ENCODE measurements at regions not wholly inside any gene's neighbourhood (a gene's known extent, or its start where the extent isn't known, plus 50 kb on each side); places are given as distances from the start of the nearest gene placed in this dataset.

DNA sequence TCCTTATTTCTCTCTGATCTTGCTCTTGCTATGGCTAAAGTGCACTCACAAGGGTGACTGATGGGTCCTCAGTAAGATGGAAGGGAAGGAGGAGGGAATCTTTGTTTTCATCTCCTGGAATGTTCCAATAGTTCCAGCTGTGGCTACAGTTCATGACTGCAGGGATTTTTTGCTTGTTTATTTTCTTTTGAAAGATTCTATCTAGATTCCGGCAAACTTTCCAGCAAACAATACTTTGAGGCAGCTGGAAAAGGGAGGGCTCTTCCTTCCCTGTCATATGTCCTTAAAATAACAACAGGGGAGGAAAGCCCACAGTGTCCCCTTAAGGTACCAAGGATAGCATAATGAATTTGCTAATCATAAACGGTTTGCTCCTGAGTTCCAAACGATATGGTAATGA, 111.3 kb upstream of the SLC14A2 start:
- no peak for DNase-seq

DNA sequence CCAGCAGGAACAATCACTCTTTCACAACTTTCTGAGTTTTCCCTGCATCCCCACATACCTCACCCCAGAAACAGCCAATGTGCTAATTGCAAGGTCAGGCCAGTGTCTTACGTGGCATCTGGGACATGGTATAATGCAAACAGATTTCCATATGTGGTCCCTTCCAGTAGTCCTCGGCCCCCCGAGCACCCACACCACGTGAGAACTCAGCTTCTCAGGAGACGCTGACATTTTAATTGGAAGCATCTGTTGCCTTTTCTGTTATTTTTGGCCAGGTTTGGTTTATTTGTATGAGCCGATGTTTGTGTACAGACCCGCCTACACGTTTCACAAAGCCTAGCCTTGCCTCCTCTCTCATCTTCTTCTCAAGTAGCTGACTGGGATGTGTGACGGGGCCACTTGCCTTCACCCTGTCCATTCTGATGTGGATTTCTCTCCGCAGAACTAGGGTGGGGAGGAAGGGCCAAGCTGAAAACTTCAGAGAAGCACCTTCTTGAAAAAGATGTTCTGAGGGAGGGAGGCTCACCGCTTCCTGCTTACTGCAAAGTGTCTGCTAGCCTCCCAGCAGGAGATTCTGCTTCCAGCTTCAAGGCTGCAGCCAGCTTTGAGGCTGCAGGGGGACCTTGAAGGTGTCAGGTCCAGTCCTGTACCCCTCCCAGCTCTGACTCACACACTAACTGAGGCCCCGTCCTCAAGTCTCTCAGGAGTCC, 109.6 kb upstream of the SLC14A2 start:
- DNase-seq: no peak

DNA sequence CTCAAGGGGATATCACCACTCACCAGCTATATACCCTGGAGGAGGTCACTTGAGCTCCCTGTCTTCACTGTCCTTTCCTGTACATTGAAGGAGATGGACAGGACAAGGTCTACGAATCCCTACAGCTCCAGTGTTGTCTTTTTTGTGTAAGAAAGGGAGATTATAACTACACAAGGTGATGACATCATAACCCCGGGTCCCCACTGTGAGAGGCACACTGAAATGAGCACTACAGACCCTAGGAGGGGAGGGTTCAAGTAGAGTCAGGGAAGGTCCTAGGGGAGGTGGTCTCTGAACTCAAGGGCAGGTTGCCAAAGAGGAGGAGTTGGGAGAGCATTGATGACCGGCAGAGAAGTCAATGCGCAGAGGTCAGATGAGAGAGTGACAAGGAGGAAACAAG, 108.3 kb upstream of the SLC14A2 start:
- DNase-seq: no peak

DNA sequence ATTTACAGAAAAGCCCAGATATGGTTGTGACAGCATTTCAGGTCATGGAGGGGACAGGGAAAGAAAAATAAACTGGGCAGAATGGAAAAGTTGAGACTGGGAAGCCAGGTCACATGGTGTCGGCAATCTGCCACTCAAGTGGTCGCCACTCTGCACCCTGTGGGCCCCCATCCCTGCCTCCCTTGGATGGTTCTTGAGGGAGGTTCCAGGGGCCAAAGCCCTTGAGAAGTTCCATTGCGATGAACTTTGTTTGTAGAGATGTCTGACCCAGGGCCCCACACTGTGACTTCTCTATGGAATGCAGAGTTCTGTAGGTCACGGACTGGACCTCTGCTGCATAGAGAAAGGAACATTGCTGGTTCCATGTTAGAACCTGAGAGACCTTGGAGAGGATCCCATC, 105.7 kb upstream of the SLC14A2 start:
- no peak for DNase-seq

DNA sequence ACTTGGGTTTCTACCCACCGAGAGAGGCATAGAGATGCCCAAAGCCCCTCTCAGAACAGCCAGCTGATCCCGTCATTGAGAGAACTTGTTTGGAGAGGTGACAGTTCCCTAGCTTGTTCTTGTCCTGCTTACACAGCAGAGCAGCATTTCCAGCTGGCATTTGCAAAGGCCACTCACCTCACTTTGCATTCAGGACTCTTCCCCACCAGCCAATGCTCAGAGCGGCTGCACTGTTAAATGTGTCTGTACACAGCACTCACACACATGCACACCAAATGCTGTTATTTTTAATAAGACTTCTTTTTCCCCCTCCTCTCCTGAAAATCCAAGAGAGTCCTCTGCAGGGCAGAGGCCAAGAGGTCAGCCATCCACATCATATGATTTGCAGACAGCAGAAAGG, 104.6 kb upstream of the SLC14A2 start:
- DNase-seq: no peak

DNA sequence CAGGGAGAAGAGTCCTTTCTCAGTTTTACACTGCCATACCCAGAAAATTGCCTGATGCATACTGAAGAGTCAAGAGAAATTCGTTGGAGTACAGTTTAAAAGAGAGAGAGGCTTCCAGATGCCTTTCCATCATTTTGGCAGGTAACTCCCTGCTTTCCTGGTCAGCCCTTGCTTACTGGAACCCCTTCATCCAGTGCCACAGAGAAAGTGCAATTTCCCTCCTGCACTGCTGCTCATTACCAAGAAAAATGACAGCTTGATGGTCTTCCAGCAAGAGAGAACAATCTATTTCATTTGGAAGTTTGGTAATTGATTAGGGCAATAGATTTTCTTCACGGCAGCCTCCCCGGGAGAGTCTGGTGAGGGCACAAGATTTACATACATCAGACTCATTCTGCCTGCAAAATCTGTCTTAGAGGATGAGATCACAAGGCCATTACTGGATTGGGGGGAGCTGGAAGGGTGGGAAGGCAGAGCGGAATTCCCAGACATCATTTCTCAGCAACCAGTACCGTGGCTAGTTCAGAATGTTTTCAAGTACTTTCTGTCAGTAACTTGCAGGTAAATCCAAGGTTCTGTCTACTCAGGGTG, 102.8 kb upstream of the SLC14A2 start:
- DNase-seq: no peak

DNA sequence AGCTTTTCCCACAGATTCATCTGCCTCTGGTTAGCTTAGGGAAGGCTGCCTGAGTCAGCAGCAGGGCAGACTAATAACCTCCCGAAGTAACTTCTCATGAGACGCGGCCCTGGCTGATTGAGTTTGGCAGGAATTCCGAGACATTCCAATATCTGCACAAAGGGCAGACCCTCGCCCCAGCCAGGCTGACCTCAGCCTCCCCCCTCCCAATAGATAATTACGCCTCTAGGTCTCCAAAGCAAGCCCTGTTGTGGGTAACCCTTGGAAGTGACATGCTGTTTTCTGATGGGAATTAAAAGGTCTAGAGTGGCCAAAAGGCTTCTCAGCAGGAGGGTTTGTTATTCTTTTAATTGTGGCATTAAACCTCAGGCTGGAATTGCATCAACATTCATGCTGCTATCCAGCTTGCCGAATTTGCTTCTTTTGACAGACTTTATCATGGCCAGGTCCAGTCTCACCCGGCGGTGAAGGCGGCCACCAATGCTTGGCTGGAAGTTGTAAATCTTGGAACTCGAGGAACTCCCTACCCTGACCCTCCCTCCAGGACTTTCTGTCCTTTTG, 98.0 kb upstream of the SLC14A2 start:
- no peak for DNase-seq

DNA sequence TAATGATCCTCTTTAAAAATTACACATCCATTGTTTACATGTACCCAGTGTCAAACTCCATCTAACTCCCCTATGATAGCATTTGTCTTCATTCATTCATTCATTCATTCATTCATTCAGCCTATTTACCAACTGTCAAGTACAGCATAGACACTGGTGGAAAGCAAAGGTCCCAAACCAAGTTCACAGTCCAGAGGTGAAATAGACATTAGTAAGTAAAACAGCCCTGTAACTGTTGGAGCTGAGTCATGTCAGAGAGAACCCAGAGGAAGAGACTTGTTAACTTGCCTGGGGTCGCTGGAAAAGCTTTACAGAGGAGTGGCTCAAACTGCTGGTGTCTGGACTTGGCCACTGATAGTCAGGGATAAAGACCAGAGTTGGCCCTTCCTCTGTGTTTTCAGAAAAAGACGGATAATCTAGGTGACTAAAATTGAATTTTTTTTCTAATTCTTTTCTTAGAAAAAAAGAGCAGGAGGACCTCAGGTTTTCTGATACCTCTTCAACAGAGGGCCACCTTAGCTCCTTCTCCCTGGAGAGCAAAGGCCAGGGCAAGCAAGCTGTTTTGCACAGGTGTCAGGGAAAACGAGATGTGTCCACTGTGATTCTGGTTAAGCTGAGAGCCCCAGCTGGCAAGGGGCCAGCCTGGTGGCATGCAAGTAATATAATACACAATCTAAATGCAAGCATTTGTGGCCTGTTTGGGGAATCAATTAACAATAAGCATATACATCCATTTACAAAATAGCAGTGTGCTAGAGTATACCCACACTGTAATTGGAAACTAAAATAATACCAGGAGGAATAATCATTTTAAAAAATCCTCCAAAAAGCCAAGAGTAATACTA, 96.7 kb upstream of the SLC14A2 start:
- DNase-seq: no peak

DNA sequence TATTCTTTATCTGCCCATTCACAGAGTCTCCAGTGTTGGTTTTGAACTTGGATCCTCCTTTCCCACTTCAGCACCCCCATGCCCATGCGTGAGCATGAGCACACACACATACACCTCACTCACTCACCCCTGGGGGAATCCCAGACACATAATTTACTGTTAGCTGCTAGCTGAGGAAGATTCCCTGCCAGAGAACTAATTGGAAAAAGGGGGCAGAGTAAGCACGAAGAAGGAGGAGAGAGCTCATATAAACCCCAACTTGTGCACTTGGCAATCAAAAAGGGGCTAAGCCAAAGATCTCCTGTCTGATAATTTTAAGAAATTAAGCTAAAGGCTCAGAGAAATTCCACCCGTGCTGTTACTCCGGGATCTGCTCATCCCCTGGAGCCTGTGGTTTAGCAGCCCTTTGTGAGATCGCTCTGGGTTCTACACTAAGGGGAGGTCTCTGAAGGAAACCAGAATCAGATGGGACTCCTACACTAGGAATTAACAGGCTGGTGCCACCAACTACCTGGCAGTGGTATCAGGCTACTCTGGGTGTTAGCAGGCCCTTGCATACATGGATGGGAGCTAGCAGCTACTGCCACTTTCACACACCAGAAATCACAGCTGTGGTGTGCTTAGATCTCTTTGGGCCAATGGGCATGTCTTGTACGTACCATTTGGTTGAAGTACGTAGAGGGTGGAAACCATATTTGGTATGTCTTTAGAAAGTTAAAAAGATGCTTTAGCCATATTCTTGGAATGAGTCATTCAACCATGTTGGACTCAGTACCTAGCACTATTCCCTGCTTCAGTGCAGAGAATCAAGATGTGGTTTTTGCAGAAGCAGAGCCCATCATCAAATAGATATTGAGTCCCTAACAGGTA, 95.6 kb upstream of the SLC14A2 start:
- DNase-seq: no peak

DNA sequence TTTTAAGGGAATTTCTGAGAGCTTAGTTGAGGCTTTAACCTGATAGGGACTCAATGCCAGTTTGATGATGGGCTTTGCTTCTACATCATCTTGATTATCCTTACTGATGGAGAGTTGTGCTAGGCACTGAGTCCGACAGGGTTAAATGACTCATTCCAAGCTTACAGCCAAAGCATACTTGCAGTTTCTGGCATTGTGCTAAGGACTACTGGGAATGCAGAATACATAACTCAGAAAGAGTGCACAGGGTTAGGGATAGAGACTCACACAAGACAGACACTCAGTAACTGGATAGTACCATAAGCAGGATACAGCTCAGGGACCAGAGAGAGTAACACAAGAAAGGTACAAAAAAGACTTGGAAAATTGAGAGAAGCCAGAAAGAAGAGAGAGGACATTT, 94.1 kb upstream of the SLC14A2 start:
- no peak for DNase-seq

DNA sequence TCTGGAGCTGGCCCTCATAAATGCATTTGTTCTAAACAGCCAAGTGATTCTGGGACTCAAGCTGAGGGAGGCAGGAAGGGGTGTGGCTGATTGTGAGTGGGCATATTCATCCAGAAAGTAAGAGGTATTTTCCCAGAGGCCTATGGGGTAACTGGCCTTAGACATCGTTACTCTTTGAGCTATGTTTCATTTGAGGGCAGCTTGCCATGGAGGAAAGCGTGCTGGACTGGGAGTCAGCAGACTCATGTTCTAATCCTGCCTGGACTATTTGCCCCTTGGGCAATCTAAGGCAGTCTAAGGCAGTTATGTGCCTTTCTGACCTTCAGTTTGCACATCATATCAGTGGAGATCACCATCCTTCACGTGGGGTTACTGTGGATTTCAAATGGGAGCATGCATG, 93.5 kb upstream of the SLC14A2 start:
- DNase-seq: no peak

DNA sequence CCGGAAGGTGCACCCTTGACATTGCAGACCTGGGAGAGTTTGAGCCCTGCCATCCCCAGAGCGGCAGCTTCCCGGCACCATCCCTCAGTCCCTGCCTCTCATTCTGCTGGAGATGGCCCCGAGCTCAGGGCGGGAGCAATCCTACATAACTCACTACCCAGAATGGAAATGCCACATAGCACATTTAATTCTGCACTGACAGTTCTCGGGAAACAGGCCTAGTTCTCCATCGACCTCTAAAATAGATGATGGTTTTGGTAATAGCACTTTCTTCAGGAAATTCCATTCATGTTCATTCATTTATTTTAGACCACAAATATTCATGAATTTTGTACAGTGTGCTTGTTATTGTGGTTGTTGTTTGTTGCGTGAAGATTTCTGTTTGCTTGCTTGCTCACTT, 92.9 kb upstream of the SLC14A2 start:
- no peak for DNase-seq

DNA sequence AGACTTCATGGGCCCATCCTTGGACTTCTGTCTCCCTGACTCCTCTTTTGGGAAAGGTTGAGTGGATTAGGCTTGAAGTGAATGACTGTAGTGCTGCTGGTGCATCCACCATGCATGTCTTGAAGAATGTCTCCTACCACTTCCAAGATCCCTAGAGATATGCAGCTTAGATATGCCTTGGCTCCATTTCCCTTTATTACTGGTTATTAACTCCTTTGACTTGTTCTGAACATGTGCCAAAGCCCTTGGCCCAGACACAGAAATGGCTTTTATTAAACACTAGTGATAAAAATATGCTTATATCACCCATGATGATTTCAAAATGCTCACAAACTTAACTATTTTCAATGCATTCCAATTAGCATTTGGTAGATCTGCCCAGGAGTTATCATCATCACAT, 90.0 kb upstream of the SLC14A2 start:
- DNase-seq: no peak

DNA sequence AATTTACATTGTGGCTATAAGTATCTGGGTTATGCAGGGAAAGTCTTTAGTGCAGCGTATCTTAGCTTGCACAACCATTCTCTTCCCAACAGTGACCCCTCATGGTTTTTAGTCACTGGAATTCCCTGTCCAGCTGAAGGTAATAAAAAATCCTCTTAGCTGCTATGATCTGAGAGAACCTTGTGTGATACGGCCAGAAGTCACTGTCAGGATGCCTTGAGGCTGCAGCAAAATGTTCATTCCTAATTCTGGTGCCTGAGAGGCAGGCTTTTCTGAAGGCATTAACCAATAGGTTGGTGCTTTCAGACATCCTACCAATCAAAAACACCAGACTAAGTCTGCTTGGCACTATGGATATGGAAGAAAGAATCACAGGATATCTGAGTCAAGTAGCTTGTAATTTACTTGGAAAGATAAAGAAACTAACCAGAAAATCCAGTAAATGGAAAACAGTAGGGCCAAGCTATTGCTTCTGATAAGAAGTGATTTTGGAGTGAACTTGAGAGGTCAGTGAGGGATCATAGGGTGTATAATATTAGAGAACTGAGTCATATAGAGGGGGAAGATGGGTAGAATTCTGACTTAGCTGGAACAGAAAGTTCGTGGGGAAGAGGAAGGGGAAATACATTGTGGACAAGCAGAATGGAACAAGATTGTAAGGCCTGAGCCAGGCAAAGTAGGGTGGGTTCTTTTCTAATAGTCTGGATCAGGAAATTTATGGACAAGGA, 89.0 kb upstream of the SLC14A2 start:
- no peak for DNase-seq

DNA sequence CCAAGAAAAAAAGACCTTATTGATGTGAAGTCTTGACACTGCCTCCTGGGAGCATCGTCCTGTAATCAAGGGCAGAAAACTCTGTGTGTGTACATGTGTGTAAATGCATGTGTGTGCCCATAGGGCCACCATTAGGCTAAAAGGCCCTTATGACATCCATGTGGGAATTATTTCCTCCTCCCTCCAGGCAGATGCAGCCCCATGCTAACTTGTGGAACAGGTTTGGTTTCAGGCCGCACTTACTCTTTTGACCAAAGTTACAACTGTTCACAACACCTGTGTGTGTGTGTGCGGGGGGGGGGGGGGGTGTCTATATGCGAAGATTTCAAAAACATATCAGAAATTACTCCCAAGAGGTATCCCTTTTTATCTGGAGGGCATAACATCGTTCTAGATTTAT, 87.4 kb upstream of the SLC14A2 start:
- no peak for DNase-seq

DNA sequence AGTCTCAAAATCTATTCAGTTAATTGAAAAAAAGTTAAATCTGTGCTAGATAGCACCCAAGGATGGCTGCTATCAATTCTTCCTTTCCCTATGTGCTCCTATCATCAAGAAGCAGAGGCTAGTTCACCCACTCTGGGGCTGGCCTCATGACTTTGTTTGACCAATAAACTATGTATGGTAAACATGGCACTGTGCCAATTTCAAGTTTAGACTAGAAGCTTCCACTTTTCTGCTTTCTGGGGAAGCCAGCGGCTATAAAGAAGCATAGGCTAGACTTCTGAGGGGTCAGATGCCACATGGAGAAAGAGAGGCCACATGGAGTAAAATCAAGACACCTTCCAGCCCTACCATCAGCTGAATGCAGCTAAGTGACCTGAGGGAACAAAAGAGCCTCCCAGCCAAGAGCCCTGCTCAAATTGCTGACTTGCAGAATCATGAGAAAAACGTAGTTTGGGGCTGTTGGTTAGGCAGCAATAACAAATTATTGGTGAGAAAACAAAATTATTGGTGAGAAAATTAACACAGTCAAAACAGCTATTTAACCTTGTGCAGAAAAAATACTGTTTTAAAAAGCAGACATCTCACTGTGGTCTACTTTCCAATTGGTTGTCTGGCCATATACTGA, 86.5 kb upstream of the SLC14A2 start:
- no peak for DNase-seq

DNA sequence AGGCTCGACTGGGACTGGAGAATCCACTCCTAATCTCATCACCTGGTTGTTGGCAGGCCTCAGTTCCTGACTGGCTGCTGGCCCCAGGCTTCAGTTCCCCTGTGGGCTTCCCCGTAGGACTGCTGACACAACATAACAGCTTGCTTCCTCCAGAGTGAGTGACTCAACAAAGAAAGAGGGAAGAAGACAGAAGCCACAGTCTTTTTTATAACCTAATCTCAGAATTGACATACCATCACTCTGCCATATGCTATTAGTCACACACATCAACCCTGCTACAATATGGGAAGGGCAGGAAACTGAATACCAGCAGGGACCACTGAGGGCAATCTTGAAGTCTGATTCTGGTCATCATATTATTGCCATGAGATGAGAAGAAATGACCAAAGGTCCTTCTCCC, 76.8 kb upstream of the SLC14A2 start:
- DNase-seq: no peak

DNA sequence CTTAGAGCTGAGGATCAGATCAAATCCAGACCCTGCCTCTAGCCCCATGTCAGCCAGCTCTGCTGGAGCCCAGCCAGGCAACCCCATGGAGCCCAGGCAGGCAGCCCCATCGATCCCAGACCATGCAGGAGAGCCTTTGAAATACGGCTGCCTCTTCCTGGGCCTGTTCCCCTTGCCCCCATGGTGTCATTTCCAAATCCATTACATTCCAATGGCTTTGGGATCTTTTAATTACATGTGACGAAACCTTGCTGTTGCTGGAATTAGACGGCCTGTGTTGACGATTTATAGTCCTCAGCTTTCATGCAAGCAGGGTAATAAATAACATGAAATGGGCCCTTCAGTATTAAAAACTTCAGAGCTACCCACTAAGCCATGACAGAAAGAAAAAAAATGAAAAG, 75.8 kb upstream of the SLC14A2 start:
- no peak for DNase-seq

DNA sequence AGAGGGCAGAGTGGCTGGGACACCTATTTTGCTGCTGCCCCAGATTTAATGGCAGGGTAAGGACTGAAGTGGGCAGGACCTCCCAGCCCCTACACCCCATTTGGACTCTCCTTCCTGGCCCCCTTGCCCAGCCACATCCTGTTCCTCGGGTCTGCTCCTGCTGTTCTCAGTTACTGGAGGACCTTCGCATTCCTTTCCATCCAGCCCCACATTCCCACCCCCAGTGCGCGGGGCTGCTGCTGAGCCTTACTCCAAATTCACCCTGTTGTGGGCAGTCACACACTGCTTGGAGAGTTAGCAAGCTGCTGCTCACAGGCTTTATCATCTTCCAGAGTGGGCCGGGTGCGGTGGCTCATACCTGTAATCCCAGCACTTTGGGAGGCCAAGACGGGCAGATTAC, 75.2 kb upstream of the SLC14A2 start:
- DNase-seq: no peak

DNA sequence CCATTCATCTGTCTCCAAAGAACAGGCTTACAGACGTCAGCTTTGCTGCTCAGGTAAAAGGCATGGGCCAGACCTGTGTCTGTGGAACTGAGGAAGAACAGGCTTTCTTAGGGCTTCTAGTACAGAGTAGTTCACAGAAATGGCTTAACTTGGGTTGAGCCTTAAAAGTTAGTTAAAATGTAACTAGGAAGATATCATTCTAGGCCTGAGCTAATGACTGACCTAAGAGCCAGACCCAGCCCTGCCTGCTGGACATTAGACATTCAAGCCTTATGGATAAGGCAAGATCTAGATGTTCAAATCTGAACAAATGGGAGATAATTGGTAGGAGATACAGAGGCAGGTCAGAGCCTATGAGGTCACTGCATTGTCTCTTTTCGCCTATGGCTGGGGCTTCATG, 73.9 kb upstream of the SLC14A2 start:
- no peak for DNase-seq

DNA sequence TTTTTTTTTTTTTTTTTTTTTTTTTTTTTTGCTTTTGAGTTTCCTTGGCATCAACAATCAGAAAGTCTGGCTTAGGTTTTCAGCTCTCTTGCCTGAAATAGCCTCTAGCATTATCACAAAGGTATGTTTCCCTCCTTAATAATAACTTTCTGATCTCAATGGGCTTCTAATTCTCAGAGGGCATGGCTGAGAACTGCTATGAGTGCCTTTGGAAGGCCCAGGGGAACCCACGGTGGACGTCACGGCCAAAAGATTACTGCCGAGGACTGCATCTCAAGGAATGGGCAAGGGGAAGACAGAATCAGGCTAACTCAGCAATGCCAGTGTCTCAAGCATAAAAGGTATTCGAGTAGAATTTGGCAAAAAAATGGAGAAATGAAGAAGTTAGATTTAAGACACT, 73.2 kb upstream of the SLC14A2 start:
- DNase-seq: no peak

DNA sequence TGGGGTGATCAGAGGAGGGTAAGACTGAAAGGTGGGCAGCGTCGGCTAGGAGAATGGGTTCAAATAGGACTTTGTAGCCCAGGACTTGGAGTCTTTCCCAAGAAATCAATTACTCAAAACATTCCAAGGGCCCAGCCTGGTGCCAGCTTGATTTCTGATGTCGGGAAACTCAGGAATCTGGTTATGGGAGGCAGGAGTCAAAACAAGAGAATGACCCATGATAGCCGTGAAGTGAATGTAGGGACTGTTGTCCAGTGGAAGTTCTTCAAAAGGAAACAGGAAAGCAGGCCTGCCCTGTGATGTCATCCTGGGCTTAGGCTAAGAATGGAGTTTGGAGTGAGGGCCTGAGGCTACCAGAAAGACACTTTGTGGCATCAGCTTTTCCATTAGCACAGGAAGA, 67.4 kb upstream of the SLC14A2 start:
- no peak for DNase-seq
